ENCODE measurements at regions not wholly inside any gene's neighbourhood (a gene's known extent, or its start where the extent isn't known, plus 50 kb on each side); places are given as distances from the start of the nearest gene placed in this dataset.

DNA sequence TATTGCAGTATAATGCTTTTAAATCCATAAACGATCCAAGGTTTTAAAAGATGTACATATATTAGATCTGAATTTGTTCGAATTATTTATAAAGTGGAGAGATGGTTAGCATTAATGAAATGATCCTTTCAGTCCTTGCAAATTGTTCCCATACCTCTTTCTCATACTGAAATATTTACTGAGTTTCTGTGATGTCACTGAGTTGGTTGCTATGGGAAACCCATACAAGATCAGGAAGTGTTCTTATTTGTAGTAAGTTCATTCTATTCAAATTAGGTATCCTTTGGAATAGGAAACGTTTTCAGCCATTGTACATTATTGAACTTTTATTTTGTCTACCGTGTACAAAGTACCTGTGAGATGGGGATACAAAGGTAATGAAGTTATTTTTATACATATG, 73.2 kb upstream of the CHL1 start:
- H3K9me3 Mint-ChIP-seq = peaks cover 11% of the 10 kb centered on the region in 2 donors
- TF ChIP-seq, protein P1, sequence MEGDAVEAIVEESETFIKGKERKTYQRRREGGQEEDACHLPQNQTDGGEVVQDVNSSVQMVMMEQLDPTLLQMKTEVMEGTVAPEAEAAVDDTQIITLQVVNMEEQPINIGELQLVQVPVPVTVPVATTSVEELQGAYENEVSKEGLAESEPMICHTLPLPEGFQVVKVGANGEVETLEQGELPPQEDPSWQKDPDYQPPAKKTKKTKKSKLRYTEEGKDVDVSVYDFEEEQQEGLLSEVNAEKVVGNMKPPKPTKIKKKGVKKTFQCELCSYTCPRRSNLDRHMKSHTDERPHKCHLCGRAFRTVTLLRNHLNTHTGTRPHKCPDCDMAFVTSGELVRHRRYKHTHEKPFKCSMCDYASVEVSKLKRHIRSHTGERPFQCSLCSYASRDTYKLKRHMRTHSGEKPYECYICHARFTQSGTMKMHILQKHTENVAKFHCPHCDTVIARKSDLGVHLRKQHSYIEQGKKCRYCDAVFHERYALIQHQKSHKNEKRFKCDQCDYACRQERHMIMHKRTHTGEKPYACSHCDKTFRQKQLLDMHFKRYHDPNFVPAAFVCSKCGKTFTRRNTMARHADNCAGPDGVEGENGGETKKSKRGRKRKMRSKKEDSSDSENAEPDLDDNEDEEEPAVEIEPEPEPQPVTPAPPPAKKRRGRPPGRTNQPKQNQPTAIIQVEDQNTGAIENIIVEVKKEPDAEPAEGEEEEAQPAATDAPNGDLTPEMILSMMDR (IDR thresholded peaks at IDR 0.05) = no peak
- H3K9me3 ChIP-seq (ENCODE audit: control insufficient read depth, insufficient read depth, low read length) = peaks cover 2% of the 10 kb centered on the region
- H3K4me3 ChIP-seq (ENCODE audit: low read length) = no peak overlapping the region
- intact Hi-C loops (cut with micrococcal nuclease) = no loop called here
- H3K4me3 Mint-ChIP-seq = no peak overlapping the region
- H3K27me3 Mint-ChIP-seq (ENCODE audit: low read depth in 2 of 2) = no peaks in the 10 kb centered on the region
- H3K4me1 Mint-ChIP-seq = no peaks in the 10 kb centered on the region
- no peak for ATAC-seq
- H3K36me3 Mint-ChIP-seq = no peaks in the 10 kb centered on the region
- H3K36me3 ChIP-seq (ENCODE audit: control insufficient read depth, insufficient read depth, low read length) = no peaks in the 10 kb centered on the region
- no peaks in the 10 kb centered on the region for H3K4me1 ChIP-seq (ENCODE audit: control insufficient read depth, insufficient read depth, low read length)
- DNase-seq = no peak
- H3K27ac ChIP-seq (ENCODE audit: low read length) = no peak overlapping the region
- WGBS (ENCODE audit: insufficient coverage) = 100% methylated on average over 1 of the region's 4 CpGs
- H3K27me3 ChIP-seq (ENCODE audit: control insufficient read depth, insufficient read depth, low read length) = no peaks in the 10 kb centered on the region
- H3K27ac Mint-ChIP-seq = no peak overlapping the region

DNA sequence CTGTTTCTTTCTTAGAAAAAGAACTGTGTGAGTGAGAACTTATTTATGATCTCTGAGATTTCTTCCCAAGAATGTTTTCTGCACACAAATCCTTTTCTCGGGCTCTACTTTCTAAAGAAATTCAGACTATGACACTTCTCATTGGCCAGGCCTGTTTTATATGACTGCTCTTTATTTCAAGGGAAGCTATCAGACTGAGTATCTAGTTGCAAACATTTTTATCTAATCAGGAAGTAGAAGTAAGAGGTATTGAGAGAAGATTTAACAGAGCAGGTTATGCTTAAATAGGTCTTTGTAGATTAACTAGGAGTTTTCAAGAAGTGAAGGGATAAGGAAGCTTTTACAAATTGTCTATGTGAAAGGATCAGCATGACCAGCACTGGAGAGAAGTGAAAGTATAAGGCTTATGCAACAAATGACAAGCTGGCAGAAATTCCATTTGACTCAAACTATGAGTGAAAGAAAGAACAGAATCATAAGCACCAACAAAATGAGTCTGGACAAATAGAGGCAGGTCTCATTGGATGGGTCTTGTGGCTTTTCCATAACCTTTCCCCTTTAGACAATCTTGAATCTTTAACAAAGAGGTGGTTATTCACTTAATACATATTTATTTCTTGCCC, 71.9 kb upstream of the CHL1 start:
- Mint-ChIP-seq H3K4me1 (no peaks in the 10 kb centered on the region), H3K4me3 (no peak overlapping the region), H3K9me3 (peaks cover 11 to 13% of the 10 kb centered on the region in 2 donors), H3K27ac (no peak overlapping the region), H3K36me3 (no peaks in the 10 kb centered on the region), H3K27me3 (ENCODE audit: low read depth in 2 of 2) (no peaks in the 10 kb centered on the region)
- WGBS (ENCODE audit: insufficient coverage) = 80% methylated on average over 1 of the region's 1 CpG
- no peak for ATAC-seq
- no peak for DNase-seq
- no peaks in the 10 kb centered on the region for H3K27me3 ChIP-seq (ENCODE audit: control insufficient read depth, insufficient read depth, low read length)
- H3K27ac ChIP-seq (ENCODE audit: low read length) = no peak overlapping the region
- TF ChIP-seq, protein P1 (IDR thresholded peaks at IDR 0.05) = no peak
- no peaks in the 10 kb centered on the region for H3K9me3 ChIP-seq (ENCODE audit: control insufficient read depth, insufficient read depth, low read length)
- H3K4me1 ChIP-seq (ENCODE audit: control insufficient read depth, insufficient read depth, low read length) = no peaks in the 10 kb centered on the region
- H3K36me3 ChIP-seq (ENCODE audit: control insufficient read depth, insufficient read depth, low read length) = no peaks in the 10 kb centered on the region
- H3K4me3 ChIP-seq (ENCODE audit: low read length) = no peak overlapping the region
- intact Hi-C loops (cut with micrococcal nuclease) = no loop called here

DNA sequence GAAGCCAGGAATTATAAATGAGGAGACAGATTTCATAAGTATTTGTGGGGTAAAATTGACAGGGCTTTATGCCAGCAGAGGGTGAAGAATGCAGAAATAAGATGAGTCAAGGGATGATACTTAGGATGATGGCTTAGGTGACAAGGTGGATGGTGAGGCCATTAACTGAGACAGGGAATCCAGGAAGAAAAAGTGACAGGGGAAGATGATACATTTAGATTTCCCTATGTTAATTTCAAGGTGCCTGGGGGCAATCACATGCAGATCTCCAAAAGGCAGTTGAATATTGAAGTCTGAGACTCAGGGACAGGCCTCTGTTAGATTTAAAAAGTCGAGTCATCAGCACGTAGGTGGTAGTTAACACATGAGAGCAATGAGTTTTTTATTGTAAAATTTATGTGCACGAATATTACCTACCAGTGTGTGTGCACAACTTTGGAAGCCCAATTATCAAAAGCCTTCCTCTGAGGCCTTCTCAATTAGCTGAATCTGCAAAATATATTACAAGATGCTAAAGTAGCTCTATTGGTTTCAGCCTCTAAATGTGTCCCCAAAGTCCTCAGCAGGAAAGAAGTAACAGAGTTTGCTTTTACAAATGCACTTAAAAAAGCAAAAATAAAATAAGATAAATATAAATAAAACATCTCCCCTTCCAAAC, 67.9 kb upstream of the CHL1 start:
- no peak overlapping the region for H3K27ac ChIP-seq (ENCODE audit: low read length)
- intact Hi-C loops (cut with micrococcal nuclease) = no loop called here
- H3K27me3 ChIP-seq (ENCODE audit: control insufficient read depth, insufficient read depth, low read length) = no peaks in the 10 kb centered on the region
- no peak for DNase-seq
- H3K27ac Mint-ChIP-seq = no peak overlapping the region
- TF ChIP-seq, protein P1 (IDR thresholded peaks at IDR 0.05) = no peak
- H3K9me3 Mint-ChIP-seq = peaks cover 15 to 19% of the 10 kb centered on the region in 2 donors
- WGBS (ENCODE audit: insufficient coverage) = 69% methylated on average over 2 of the region's 3 CpGs
- no peak overlapping the region for H3K4me3 Mint-ChIP-seq
- no peak overlapping the region for H3K4me3 ChIP-seq (ENCODE audit: low read length)
- H3K36me3 ChIP-seq (ENCODE audit: control insufficient read depth, insufficient read depth, low read length) = no peaks in the 10 kb centered on the region
- H3K9me3 ChIP-seq (ENCODE audit: control insufficient read depth, insufficient read depth, low read length) = no peaks in the 10 kb centered on the region
- no peak for ATAC-seq
- H3K27me3 Mint-ChIP-seq (ENCODE audit: low read depth in 2 of 2) = no peaks in the 10 kb centered on the region
- H3K4me1 Mint-ChIP-seq = no peaks in the 10 kb centered on the region
- no peaks in the 10 kb centered on the region for H3K36me3 Mint-ChIP-seq
- H3K4me1 ChIP-seq (ENCODE audit: control insufficient read depth, insufficient read depth, low read length) = no peaks in the 10 kb centered on the region
